Adrenal gland (tissue), 9 donors: ENCODE measurements at regions not wholly inside any gene's neighbourhood (a gene's known extent, or its start where the extent isn't known, plus 50 kb on each side); places are given as distances from the start of the nearest gene placed in this dataset.

Source experiments
- DNase-seq, 7 donors: peaks; one replicate each; pipeline ENCODE4 v3.0.0-alpha.2; 2019 to 2020
- H3K27ac ChIP-seq, 5 donors: fragments of 200-600 bp; sonication (generic) in 4 of 5; 1 replicate in 3 of 5; 2 replicates in 2 of 5; pipeline versions ENCODE4 v1.5.1 to v1.8.0; 2016 to 2020; ENCODE audit warnings: mild to moderate bottlenecking in 1 of 5
- H3K27me3 ChIP-seq: fragments of 200-600 bp; 2 replicates; pipeline ENCODE4 v1.8.0; 2021
- H3K36me3 ChIP-seq, 2 donors: fragments of 200-600 bp; replicated peaks in 1 of 2; 1 replicate in 1 of 2; 2 replicates in 1 of 2; pipeline versions ENCODE4 v1.5.1 to v1.8.0; 2018 to 2022
- H3K4me1 ChIP-seq, 2 donors: fragments of 200-600 bp; replicated peaks in 1 of 2; 1 replicate in 1 of 2; 2 replicates in 1 of 2; pipeline versions ENCODE4 v1.5.1 to v1.8.0; 2018 to 2021
- H3K4me3 ChIP-seq, 4 donors: fragments of 200-600 bp; sonication (generic) in 3 of 4; one replicate each; pipeline ENCODE4 v1.5.1; 2016 to 2018
- H3K9me3 ChIP-seq, 3 donors: fragments of 200-600 bp; sonication (generic) in 1 of 3; replicated peaks in 1 of 3; 1 replicate in 2 of 3; 2 replicates in 1 of 3; pipeline versions ENCODE4 v1.5.1 to v1.8.0; 2016 to 2021
- CTCF ChIP-seq, 6 experiments: fragments of 450-650 bp in 4 of 6; fragments of 200-600 bp in 2 of 6; sonication (generic) in 1 of 6; IDR thresholded peaks; 1 replicate in 5 of 6; 2 replicates in 1 of 6; pipeline versions ENCODE4 v1.5.1 to v1.8.0; 2016 to 2021; ENCODE audit warnings: antibody characterized with exemption in 6 of 6, mild to moderate bottlenecking in 2 of 6, moderate library complexity in 1 of 6
- POLR2A ChIP-seq, 2 donors: fragments of 450-650 bp; IDR thresholded peaks; one replicate each; pipeline ENCODE4 v1.6.1; 2017; ENCODE audit warnings: antibody characterized with exemption in 2 of 2, mild to moderate bottlenecking in 2 of 2, moderate library complexity in 1 of 2
- WGBS, 4 donors: extraction: QIAGEN DNeasy Blood & Tissue Kit in 2 of 4; methylation state at CpG; one replicate each; pipeline versions ENCODE4 v1.1.5 to v1.1.7; 2013 to 2017; 5-methylcytosine and 5-hydroxymethylcytosine counted together
- intact Hi-C, 2 donors: fragments of 100-400 bp; cut with DNase I; formaldehyde crosslinking; loops; one replicate each; pipeline versions ENCODE4 v1.14.1 to v1.15.0; 2022 to 2023
- donor health status: healthy with polysubstance abuse.
- donor health status: Bipolar disorder and iron deficiency.
- donor health status: DM: yes; HTN: yes; CAD: no.
- donor health status: DM: no; HTN: no; CAD: no.
- donor health status: DM: no; HTN: no; CAD: no.

GRCh38 chr12:75936515-75937440 is 94.8 kb downstream of the PHLDA1 start:
- TF ChIP-seq CTCF (IDR thresholded peaks at IDR 0.05) (no peak), POLR2A (IDR thresholded peaks at IDR 0.05) (no peak)
- H3K36me3 ChIP-seq: no peaks in the 10 kb centered on the region
- 91 to 95% (median 92%) methylated on average over 5 of the region's 5 CpGs for WGBS, 4 donors
- no peaks in the 10 kb centered on the region for H3K27me3 ChIP-seq
- H3K4me1 ChIP-seq: peaks cover 0 to 16% of the 10 kb centered on the region in 2 donors
- intact Hi-C loops: no loop called here
- no peak overlapping the region for H3K4me3 ChIP-seq
- H3K9me3 ChIP-seq: no peaks in the 10 kb centered on the region
- no peak for DNase-seq
- no peak overlapping the region for H3K27ac ChIP-seq

GRCh38 chr12:75935539-75936242 is 95.9 kb downstream of the PHLDA1 start:
- no peaks in the 10 kb centered on the region for H3K36me3 ChIP-seq
- no peaks in the 10 kb centered on the region for H3K27me3 ChIP-seq
- no peak overlapping the region for H3K4me3 ChIP-seq
- no peaks in the 10 kb centered on the region for H3K9me3 ChIP-seq
- DNase-seq: no peak
- H3K4me1 ChIP-seq: peaks cover 0 to 16% of the 10 kb centered on the region in 2 donors
- H3K27ac ChIP-seq: no peak overlapping the region
- WGBS, 4 donors: 92 to 98% (median 96%) methylated on average over 3 of the region's 3 CpGs
- TF ChIP-seq CTCF (IDR thresholded peaks at IDR 0.05) (no peak), POLR2A (IDR thresholded peaks at IDR 0.05) (no peak)
- intact Hi-C loops: no loop called here

- intact Hi-C loops: no loop called here
- no peak for DNase-seq
- 91 to 98% (median 94%) methylated on average over 4 of the region's 4 CpGs for WGBS, 4 donors
- no peaks in the 10 kb centered on the region for H3K36me3 ChIP-seq
- H3K4me1 ChIP-seq: peaks cover 0 to 16% of the 10 kb centered on the region in 2 donors
- no peak for TF ChIP-seq POLR2A (IDR thresholded peaks at IDR 0.05)
- no peaks in the 10 kb centered on the region for H3K9me3 ChIP-seq
- H3K4me3 ChIP-seq: no peak overlapping the region
- no peak overlapping the region for H3K27ac ChIP-seq
- H3K27me3 ChIP-seq: no peaks in the 10 kb centered on the region
Observed at GRCh38 chr12:75933101-75933500, 98.5 kb downstream of the PHLDA1 start.

GRCh38 chr12:75932241-75932640 is 99.3 kb downstream of the PHLDA1 start:
- peaks cover 0 to 16% of the 10 kb centered on the region in 2 donors for H3K4me1 ChIP-seq
- no peak overlapping the region for H3K27ac ChIP-seq
- no peak for DNase-seq
- no peaks in the 10 kb centered on the region for H3K27me3 ChIP-seq
- no peaks in the 10 kb centered on the region for H3K9me3 ChIP-seq
- H3K36me3 ChIP-seq: no peaks in the 10 kb centered on the region
- TF ChIP-seq POLR2A (IDR thresholded peaks at IDR 0.05) (no peak), CTCF (IDR thresholded peaks at IDR 0.05) (no peak)
- intact Hi-C loops: no loop called here
- no peak overlapping the region for H3K4me3 ChIP-seq
- 90 to 97% (median 92%) methylated on average over 1 of the region's 1 CpG for WGBS, 4 donors
